Prostate gland (tissue), 2 donors: ENCODE measurements at regions not wholly inside any gene's neighbourhood (a gene's known extent, or its start where the extent isn't known, plus 50 kb on each side); places are given as distances from the start of the nearest gene placed in this dataset.

Experiments used
- POLR2A ChIP-seq: fragments of 450-650 bp; IDR thresholded peaks from one replicate; pipeline ENCODE4 v1.6.1; 2016; ENCODE audit warnings: antibody characterized with exemption, mild to moderate bottlenecking
- TF ChIP-seq, protein P1 (sequence below), 4 experiments: fragments of 200-600 bp in 2 of 4; fragments of 450-650 bp in 2 of 4; sonication (generic) in 2 of 4; IDR thresholded peaks; 1 replicate in 3 of 4; 2 replicates in 1 of 4; pipeline ENCODE4 v1.5.1; 2016 to 2019; ENCODE audit warnings: antibody characterized with exemption in 4 of 4, mild to moderate bottlenecking in 2 of 4, moderate library complexity in 2 of 4

DNA sequence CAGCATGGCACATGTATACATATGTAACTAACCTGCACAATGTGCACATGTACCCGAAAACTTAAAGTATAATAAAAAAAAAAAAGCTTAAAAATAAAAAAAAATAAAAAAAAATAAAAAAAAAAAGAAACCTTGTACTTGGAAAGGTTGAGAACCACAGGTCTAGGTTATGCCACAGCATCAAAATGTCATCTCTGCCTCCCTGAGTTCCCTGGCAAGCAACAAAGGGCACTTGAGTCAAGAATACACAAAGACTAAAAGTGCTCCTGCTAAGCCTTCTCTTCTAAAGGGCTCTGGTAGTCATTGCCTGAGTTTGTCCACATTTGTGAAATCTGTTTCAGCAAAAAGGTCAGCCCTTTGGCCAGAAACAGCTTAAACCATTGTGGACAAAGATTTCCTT lies 395.8 kb upstream of the CCDC54 start:
- TF ChIP-seq, protein P1, sequence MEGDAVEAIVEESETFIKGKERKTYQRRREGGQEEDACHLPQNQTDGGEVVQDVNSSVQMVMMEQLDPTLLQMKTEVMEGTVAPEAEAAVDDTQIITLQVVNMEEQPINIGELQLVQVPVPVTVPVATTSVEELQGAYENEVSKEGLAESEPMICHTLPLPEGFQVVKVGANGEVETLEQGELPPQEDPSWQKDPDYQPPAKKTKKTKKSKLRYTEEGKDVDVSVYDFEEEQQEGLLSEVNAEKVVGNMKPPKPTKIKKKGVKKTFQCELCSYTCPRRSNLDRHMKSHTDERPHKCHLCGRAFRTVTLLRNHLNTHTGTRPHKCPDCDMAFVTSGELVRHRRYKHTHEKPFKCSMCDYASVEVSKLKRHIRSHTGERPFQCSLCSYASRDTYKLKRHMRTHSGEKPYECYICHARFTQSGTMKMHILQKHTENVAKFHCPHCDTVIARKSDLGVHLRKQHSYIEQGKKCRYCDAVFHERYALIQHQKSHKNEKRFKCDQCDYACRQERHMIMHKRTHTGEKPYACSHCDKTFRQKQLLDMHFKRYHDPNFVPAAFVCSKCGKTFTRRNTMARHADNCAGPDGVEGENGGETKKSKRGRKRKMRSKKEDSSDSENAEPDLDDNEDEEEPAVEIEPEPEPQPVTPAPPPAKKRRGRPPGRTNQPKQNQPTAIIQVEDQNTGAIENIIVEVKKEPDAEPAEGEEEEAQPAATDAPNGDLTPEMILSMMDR (IDR thresholded peaks at IDR 0.05) = no peak
- TF ChIP-seq POLR2A = no peak
